DMS79 (cell line): ENCODE measurements at regions not wholly inside any gene's neighbourhood (a gene's known extent, or its start where the extent isn't known, plus 50 kb on each side); places are given as distances from the start of the nearest gene placed in this dataset.
"Not testable (repeated sequence)": the region's sequence is repeated elsewhere in the genome, so short reads cannot be mapped to it uniquely, and the experiment has no call there.

Experiments used
- DNase-seq: peaks from one replicate; lab custom pipeline; 2025; lab: John Stamatoyannopoulos, UW

GRCh38 chr12:61043838-61044237 lies 1216.4 kb upstream of the USP15 start:
- DNase-seq = no peak

GRCh38 chr12:61044766-61045165 lies 1215.4 kb upstream of the USP15 start:
- DNase-seq = no peak

- no peak for DNase-seq
These were observed 1189.4 kb upstream of the USP15 start for GRCh38 chr12:61070640-61071414.

GRCh38 chr12:61072717-61073116 lies 1187.5 kb upstream of the USP15 start:
- no peak for DNase-seq

- no peak for DNase-seq
These were observed 1165.1 kb upstream of the USP15 start for GRCh38 chr12:61095111-61095510.

- no peak for DNase-seq
These were observed 1162.1 kb upstream of the USP15 start for GRCh38 chr12:61098031-61098580.

GRCh38 chr12:61107118-61107517 lies 1153.1 kb upstream of the USP15 start:
- no peak for DNase-seq

GRCh38 chr12:61111218-61111617 lies 1149.0 kb upstream of the USP15 start:
- no peak for DNase-seq

GRCh38 chr12:61137677-61138414 lies 1122.4 kb upstream of the USP15 start:
- no peak for DNase-seq

- no peak for DNase-seq
These were observed 1121.8 kb upstream of the USP15 start for GRCh38 chr12:61138415-61138759.

GRCh38 chr12:61161961-61162360 lies 1098.2 kb upstream of the USP15 start:
- no peak for DNase-seq

GRCh38 chr12:61188801-61189595 lies 1071.2 kb upstream of the USP15 start:
- DNase-seq = no peak

GRCh38 chr12:61213646-61214045 lies 1046.6 kb upstream of the USP15 start:
- DNase-seq = no peak

- DNase-seq = no peak
These were observed 1039.9 kb upstream of the USP15 start for GRCh38 chr12:61220337-61220736.

- DNase-seq = no peak
These were observed 1028.2 kb upstream of the USP15 start for GRCh38 chr12:61232040-61232439.

- DNase-seq = no peak
These were observed 1009.9 kb upstream of the USP15 start for GRCh38 chr12:61250303-61250702.

- no peak for DNase-seq
These were observed 1009.1 kb upstream of the USP15 start for GRCh38 chr12:61251076-61251475.

GRCh38 chr12:61254225-61254624 lies 1006.0 kb upstream of the USP15 start:
- DNase-seq = no peak

- DNase-seq = not testable (repeated sequence)
These were observed 995.9 kb upstream of the USP15 start for GRCh38 chr12:61264294-61264693.

- DNase-seq = no peak
These were observed 992.7 kb upstream of the USP15 start for GRCh38 chr12:61267474-61267873.

- DNase-seq = no peak
These were observed 987.8 kb upstream of the USP15 start for GRCh38 chr12:61272441-61272840.

- DNase-seq = no peak
These were observed 977.2 kb upstream of the USP15 start for GRCh38 chr12:61282790-61283575.
